ENCODE measurements at regions not wholly inside any gene's neighbourhood (a gene's known extent, or its start where the extent isn't known, plus 50 kb on each side); places are given as distances from the start of the nearest gene placed in this dataset.

DNA sequence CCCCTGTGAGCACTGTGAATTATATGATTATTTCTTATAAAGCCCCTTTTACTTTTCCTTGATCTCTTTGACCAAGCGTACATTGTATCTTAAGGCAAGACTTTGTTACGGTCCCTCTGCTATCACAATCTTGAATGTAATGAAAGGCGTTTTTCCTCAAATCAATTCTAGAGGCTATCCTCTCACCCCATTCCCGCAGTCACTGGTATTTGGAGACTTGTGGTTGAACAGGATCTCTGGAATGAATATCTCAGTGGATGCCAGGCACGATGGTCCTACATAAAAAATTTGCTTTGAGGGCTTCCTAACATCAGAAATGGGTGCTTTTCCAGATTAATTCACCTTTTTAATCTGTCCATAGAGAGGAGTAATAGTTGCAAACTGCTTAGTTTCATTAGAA, 151.4 kb upstream of the PAPPA start:
- no peak for TF ChIP-seq MAFK (IDR thresholded peaks at IDR 0.05; ENCODE audit: partially characterized antibody)
- no peak for TF ChIP-seq SMC3 (IDR thresholded peaks at IDR 0.05)
- no peak for TF ChIP-seq POLR2AphosphoS2 (conservative IDR thresholded peaks at IDR 0.05; ENCODE audit: low read length)
